ENCODE measurements at regions not wholly inside any gene's neighbourhood (a gene's known extent, or its start where the extent isn't known, plus 50 kb on each side); places are given as distances from the start of the nearest gene placed in this dataset.

GRCh38 chr13:31625115-31625514 lies 114.2 kb upstream of the RXFP2 start:
- H2BK120ac ChIP-seq (replicated peaks; ENCODE audit: low read depth, low read length) = no peak overlapping the region
- H3K56ac ChIP-seq (replicated peaks; ENCODE audit: insufficient read length, low read depth, low read length) = no peak overlapping the region
- no peak overlapping the region for H3K18ac ChIP-seq (ENCODE audit: extremely low read depth, low read length)
- H4K5ac ChIP-seq (ENCODE audit: insufficient read length, low read depth, low read length) = no peak overlapping the region
- ChIA-PET POLR2A (ENCODE audit: partially characterized antibody) (no interaction called here), CTCF (ENCODE audit: partially characterized antibody) (interaction anchor here (0.6 to 1.7 kb wide), 3 partner anchors 87 to 519 kb away, joined by 3 to 5 read pairs (median 3); no protein-coding TSS in a partner anchor)
- DNase-seq (ENCODE audit: low read depth in 1 of 2, low spot score in 2 of 2) (no peak), FAIRE-seq (no peak)
- no peaks in the 10 kb centered on the region for H3K4me1 ChIP-seq (replicated peaks in 1 of 4; ENCODE audit: control insufficient read depth in 3 of 4, insufficient read depth in 4 of 4, low read length in 3 of 4)
- H3K79me2 ChIP-seq (ENCODE audit: control insufficient read depth in 1 of 2, insufficient read depth in 2 of 2, low read length in 2 of 2) = no peaks in the 10 kb centered on the region
- H3K23ac ChIP-seq (ENCODE audit: insufficient read length) = no peak overlapping the region
- H4K8ac ChIP-seq (ENCODE audit: extremely low read depth, insufficient read depth, low read length) = no peak overlapping the region
- H2AK5ac ChIP-seq (ENCODE audit: low read depth, low read length) = no peak overlapping the region
- H2BK15ac ChIP-seq (ENCODE audit: low read length) = no peak overlapping the region
- peak overlapping the region; percentile 77 for H2AFZ ChIP-seq (ENCODE audit: low read length)
- H3K4ac ChIP-seq (replicated peaks; ENCODE audit: insufficient read length, low read depth, low read length) = no peak overlapping the region
- H3K27ac ChIP-seq (ENCODE audit: low read depth, low read length) = no peak overlapping the region
- no peak overlapping the region for H4K91ac ChIP-seq (replicated peaks; ENCODE audit: insufficient read length, low read length)
- no peaks in the 10 kb centered on the region for H3K36me3 ChIP-seq (ENCODE audit: control insufficient read depth in 2 of 4, insufficient read depth in 4 of 4, low read length in 3 of 4)
- no peaks in the 10 kb centered on the region for H3K27me3 ChIP-seq (replicated peaks in 1 of 4; ENCODE audit: control insufficient read depth in 3 of 4, extremely low read depth in 1 of 4, insufficient read depth in 3 of 4, low read length in 3 of 4)
- H3K4me2 ChIP-seq (ENCODE audit: insufficient read depth in 1 of 2, low read depth in 2 of 2, low read length in 2 of 2) = no peak overlapping the region
- no peak overlapping the region for H3K9ac ChIP-seq (replicated peaks in 1 of 4; ENCODE audit: extremely low read depth in 1 of 4, low read depth in 3 of 4, low read length in 3 of 4)
- no peak overlapping the region for H2BK20ac ChIP-seq (ENCODE audit: low read length)
- H2BK5ac ChIP-seq (ENCODE audit: low read depth, low read length) = no peak overlapping the region
- WGBS, 2 experiments (ENCODE audit: extremely low coverage in 1 of 2, insufficient coverage in 1 of 2, insufficient read length in 1 of 2, insufficient replicate concordance in 2 of 2, low coverage in 1 of 2, low lambda C conversion rate in 2 of 2, missing lambda C conversion rate in 1 of 2) = 73% methylated on average over 1 of the region's 1 CpG; no CpG with 5 or more reads in 1 of the 2 experiments
- H3K79me1 ChIP-seq (ENCODE audit: low read depth, low read length) = no peaks in the 10 kb centered on the region
- no peak overlapping the region for H3K14ac ChIP-seq (ENCODE audit: insufficient read length)
- H4K20me1 ChIP-seq (replicated peaks in 1 of 2; ENCODE audit: control insufficient read depth in 1 of 2, insufficient read depth in 2 of 2, low read length in 2 of 2) = no peaks in the 10 kb centered on the region
- no peaks in the 10 kb centered on the region for H3K9me3 ChIP-seq (ENCODE audit: insufficient read depth in 2 of 2, low read depth in 1 of 2, low read length in 1 of 2)
- no peak overlapping the region for H2BK12ac ChIP-seq (ENCODE audit: low read depth, low read length)
- no peak overlapping the region for H3K4me3 ChIP-seq (ENCODE audit: extremely low read depth in 1 of 4, insufficient read depth in 2 of 4, low read depth in 3 of 4, low read length in 4 of 4)
- TF ChIP-seq CBX5 (IDR thresholded peaks at IDR 0.05; ENCODE audit: low read depth, low read length) (no peak), JUND (IDR thresholded peaks at IDR 0.05; ENCODE audit: low read length) (no peak), BCL11A (IDR thresholded peaks at IDR 0.05; ENCODE audit: low read depth in 2 of 2, low read length in 2 of 2) (no peak), POLR2A (IDR thresholded peaks at IDR 0.05; ENCODE audit: control extremely low read depth in 1 of 2, low read depth in 2 of 2, low read length in 2 of 2) (no peak), CTCF (IDR thresholded peaks at IDR 0.05; ENCODE audit: control extremely low read depth in 1 of 3, insufficient read depth in 1 of 3, low read depth in 1 of 3, low read length in 3 of 3) (no peak), CHD1 (IDR thresholded peaks at IDR 0.05; ENCODE audit: low read depth, low read length) (no peak), TAF7 (optimal IDR thresholded peaks at IDR 0.05; ENCODE audit: borderline replicate concordance, low read depth, low read length) (no peak), TCF12 (IDR thresholded peaks at IDR 0.05; ENCODE audit: low read depth, low read length) (no peak), NRF1 (IDR thresholded peaks at IDR 0.05; ENCODE audit: low read depth, low read length) (no peak), SIX5 (IDR thresholded peaks at IDR 0.05; ENCODE audit: low read depth, low read length) (no peak), YY1 (IDR thresholded peaks at IDR 0.05; ENCODE audit: low read depth, low read length) (no peak), TBP (IDR thresholded peaks at IDR 0.05; ENCODE audit: low read depth, low read length) (no peak)
- no peaks in the 10 kb centered on the region for H3K23me2 ChIP-seq (ENCODE audit: low read depth, low read length)
